Panc1 (cell line): ENCODE measurements at regions not wholly inside any gene's neighbourhood (a gene's known extent, or its start where the extent isn't known, plus 50 kb on each side); places are given as distances from the start of the nearest gene placed in this dataset.
"Not testable (repeated sequence)": the region's sequence is repeated elsewhere in the genome, so short reads cannot be mapped to it uniquely, and the experiment has no call there.

Experiments used
- POLR2AphosphoS5 ChIP-seq: IDR thresholded peaks from 2 replicates; pipeline ENCODE4 v1.6.1; 2012; ENCODE audit warnings: mild to moderate bottlenecking, low read depth, low read length, moderate library complexity
- TCF7L2 ChIP-seq: IDR thresholded peaks from 2 replicates; pipeline ENCODE4 v1.6.1; 2011; ENCODE audit warnings: mild to moderate bottlenecking, low read depth, low read length, inconsistent platforms
- TF ChIP-seq, protein P1 (sequence below): fragments of 450-650 bp; IDR thresholded peaks from 2 replicates; pipeline ENCODE4 v1.5.1; 2017; ENCODE audit warnings: mild to moderate bottlenecking
- TF ChIP-seq, protein P2 (sequence below), 2 experiments: IDR thresholded peaks; 2 replicates each; pipeline ENCODE4 v1.6.1; 2011 to 2012; ENCODE audit warnings: low read depth in 2 of 2, control low read depth in 1 of 2, low read length in 1 of 2, mild to moderate bottlenecking in 1 of 2, moderate library complexity in 1 of 2; ENCODE audit not compliant: insufficient read depth in 1 of 2

GRCh38 chr7:73937650-73938049 is 76.7 kb downstream of the TMEM270 start:
- TF ChIP-seq, protein P1, sequence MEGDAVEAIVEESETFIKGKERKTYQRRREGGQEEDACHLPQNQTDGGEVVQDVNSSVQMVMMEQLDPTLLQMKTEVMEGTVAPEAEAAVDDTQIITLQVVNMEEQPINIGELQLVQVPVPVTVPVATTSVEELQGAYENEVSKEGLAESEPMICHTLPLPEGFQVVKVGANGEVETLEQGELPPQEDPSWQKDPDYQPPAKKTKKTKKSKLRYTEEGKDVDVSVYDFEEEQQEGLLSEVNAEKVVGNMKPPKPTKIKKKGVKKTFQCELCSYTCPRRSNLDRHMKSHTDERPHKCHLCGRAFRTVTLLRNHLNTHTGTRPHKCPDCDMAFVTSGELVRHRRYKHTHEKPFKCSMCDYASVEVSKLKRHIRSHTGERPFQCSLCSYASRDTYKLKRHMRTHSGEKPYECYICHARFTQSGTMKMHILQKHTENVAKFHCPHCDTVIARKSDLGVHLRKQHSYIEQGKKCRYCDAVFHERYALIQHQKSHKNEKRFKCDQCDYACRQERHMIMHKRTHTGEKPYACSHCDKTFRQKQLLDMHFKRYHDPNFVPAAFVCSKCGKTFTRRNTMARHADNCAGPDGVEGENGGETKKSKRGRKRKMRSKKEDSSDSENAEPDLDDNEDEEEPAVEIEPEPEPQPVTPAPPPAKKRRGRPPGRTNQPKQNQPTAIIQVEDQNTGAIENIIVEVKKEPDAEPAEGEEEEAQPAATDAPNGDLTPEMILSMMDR, result not testable (repeated sequence)
- TF ChIP-seq POLR2AphosphoS5, TCF7L2: not testable (repeated sequence)
- TF ChIP-seq, protein P2, sequence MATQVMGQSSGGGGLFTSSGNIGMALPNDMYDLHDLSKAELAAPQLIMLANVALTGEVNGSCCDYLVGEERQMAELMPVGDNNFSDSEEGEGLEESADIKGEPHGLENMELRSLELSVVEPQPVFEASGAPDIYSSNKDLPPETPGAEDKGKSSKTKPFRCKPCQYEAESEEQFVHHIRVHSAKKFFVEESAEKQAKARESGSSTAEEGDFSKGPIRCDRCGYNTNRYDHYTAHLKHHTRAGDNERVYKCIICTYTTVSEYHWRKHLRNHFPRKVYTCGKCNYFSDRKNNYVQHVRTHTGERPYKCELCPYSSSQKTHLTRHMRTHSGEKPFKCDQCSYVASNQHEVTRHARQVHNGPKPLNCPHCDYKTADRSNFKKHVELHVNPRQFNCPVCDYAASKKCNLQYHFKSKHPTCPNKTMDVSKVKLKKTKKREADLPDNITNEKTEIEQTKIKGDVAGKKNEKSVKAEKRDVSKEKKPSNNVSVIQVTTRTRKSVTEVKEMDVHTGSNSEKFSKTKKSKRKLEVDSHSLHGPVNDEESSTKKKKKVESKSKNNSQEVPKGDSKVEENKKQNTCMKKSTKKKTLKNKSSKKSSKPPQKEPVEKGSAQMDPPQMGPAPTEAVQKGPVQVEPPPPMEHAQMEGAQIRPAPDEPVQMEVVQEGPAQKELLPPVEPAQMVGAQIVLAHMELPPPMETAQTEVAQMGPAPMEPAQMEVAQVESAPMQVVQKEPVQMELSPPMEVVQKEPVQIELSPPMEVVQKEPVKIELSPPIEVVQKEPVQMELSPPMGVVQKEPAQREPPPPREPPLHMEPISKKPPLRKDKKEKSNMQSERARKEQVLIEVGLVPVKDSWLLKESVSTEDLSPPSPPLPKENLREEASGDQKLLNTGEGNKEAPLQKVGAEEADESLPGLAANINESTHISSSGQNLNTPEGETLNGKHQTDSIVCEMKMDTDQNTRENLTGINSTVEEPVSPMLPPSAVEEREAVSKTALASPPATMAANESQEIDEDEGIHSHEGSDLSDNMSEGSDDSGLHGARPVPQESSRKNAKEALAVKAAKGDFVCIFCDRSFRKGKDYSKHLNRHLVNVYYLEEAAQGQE (IDR thresholded peaks at IDR 0.05; ENCODE audit: insufficient read depth in 1 of 2, low read depth in 2 of 2, low read length in 1 of 2), result not testable (repeated sequence)
